ENCODE measurements at regions not wholly inside any gene's neighbourhood (a gene's known extent, or its start where the extent isn't known, plus 50 kb on each side); places are given as distances from the start of the nearest gene placed in this dataset.

GRCh38 chr20:54872440-54872839 is 397.0 kb downstream of the DOK5 start:
- H3K4me3 ChIP-seq (ENCODE audit: low read depth, low read length): no peak overlapping the region
- TF ChIP-seq CTCF (IDR thresholded peaks at IDR 0.05; ENCODE audit: low read depth, low read length) (no peak), MAX (IDR thresholded peaks at IDR 0.05; ENCODE audit: low read depth, low read length) (no peak), POLR2A (IDR thresholded peaks at IDR 0.05; ENCODE audit: extremely low read depth, insufficient read length) (no peak)
- no peak for DNase-seq (ENCODE audit: low read depth)

- TF ChIP-seq CTCF (IDR thresholded peaks at IDR 0.05; ENCODE audit: low read depth, low read length): no peak
- no peak for TF ChIP-seq MAX (IDR thresholded peaks at IDR 0.05; ENCODE audit: low read depth, low read length)
- no peak for TF ChIP-seq MYC (IDR thresholded peaks at IDR 0.05; ENCODE audit: low read depth, low read length)
- no peak for TF ChIP-seq POLR2A (IDR thresholded peaks at IDR 0.05; ENCODE audit: extremely low read depth, insufficient read length)
- H3K4me3 ChIP-seq (ENCODE audit: low read depth, low read length): no peak overlapping the region
- DNase-seq (ENCODE audit: low read depth): no peak
Measured at GRCh38 chr20:54869765-54870164, 394.4 kb downstream of the DOK5 start.

GRCh38 chr20:54865273-54865672 is 389.9 kb downstream of the DOK5 start:
- no peak for DNase-seq (ENCODE audit: low read depth)
- TF ChIP-seq MAX (IDR thresholded peaks at IDR 0.05; ENCODE audit: low read depth, low read length) (no peak), CTCF (IDR thresholded peaks at IDR 0.05; ENCODE audit: low read depth, low read length) (no peak), POLR2A (IDR thresholded peaks at IDR 0.05; ENCODE audit: extremely low read depth, insufficient read length) (no peak), MYC (IDR thresholded peaks at IDR 0.05; ENCODE audit: low read depth, low read length) (no peak)
- H3K4me3 ChIP-seq (ENCODE audit: low read depth, low read length): no peak overlapping the region

- no peak for TF ChIP-seq POLR2A (IDR thresholded peaks at IDR 0.05; ENCODE audit: extremely low read depth, insufficient read length)
- no peak for TF ChIP-seq MAX (IDR thresholded peaks at IDR 0.05; ENCODE audit: low read depth, low read length)
- TF ChIP-seq MYC (IDR thresholded peaks at IDR 0.05; ENCODE audit: low read depth, low read length): no peak
- no peak for TF ChIP-seq CTCF (IDR thresholded peaks at IDR 0.05; ENCODE audit: low read depth, low read length)
- H3K4me3 ChIP-seq (ENCODE audit: low read depth, low read length): no peak overlapping the region
- no peak for DNase-seq (ENCODE audit: low read depth)
Measured at GRCh38 chr20:54860716-54861115, 385.3 kb downstream of the DOK5 start.

- no peak overlapping the region for H3K4me3 ChIP-seq (ENCODE audit: low read depth, low read length)
- no peak for TF ChIP-seq MYC (IDR thresholded peaks at IDR 0.05; ENCODE audit: low read depth, low read length)
- no peak for TF ChIP-seq CTCF (IDR thresholded peaks at IDR 0.05; ENCODE audit: low read depth, low read length)
- no peak for TF ChIP-seq POLR2A (IDR thresholded peaks at IDR 0.05; ENCODE audit: extremely low read depth, insufficient read length)
- no peak for TF ChIP-seq MAX (IDR thresholded peaks at IDR 0.05; ENCODE audit: low read depth, low read length)
- no peak for DNase-seq (ENCODE audit: low read depth)
Measured at GRCh38 chr20:54856202-54856601, 380.8 kb downstream of the DOK5 start.

GRCh38 chr20:54849741-54850140 is 374.3 kb downstream of the DOK5 start:
- TF ChIP-seq CTCF (IDR thresholded peaks at IDR 0.05; ENCODE audit: low read depth, low read length): no peak
- no peak for TF ChIP-seq POLR2A (IDR thresholded peaks at IDR 0.05; ENCODE audit: extremely low read depth, insufficient read length)
- no peak for TF ChIP-seq MAX (IDR thresholded peaks at IDR 0.05; ENCODE audit: low read depth, low read length)
- TF ChIP-seq MYC (IDR thresholded peaks at IDR 0.05; ENCODE audit: low read depth, low read length): no peak
- no peak for DNase-seq (ENCODE audit: low read depth)
- H3K4me3 ChIP-seq (ENCODE audit: low read depth, low read length): no peak overlapping the region
